Mucosa of rectum (tissue), 2 donors: ENCODE measurements at regions not wholly inside any gene's neighbourhood (a gene's known extent, or its start where the extent isn't known, plus 50 kb on each side); places are given as distances from the start of the nearest gene placed in this dataset.

ENCODE experiments used
- H3K27ac ChIP-seq, 2 donors: one replicate each; pipeline ENCODE4 v1.7.0; 2013; ENCODE audit warnings: inconsistent platforms in 2 of 2, low read depth in 2 of 2, low read length in 2 of 2
- H3K27me3 ChIP-seq, 2 donors: one replicate each; pipeline ENCODE4 v1.7.0; 2013; ENCODE audit warnings: low read length in 2 of 2; ENCODE audit not compliant: control insufficient read depth in 2 of 2, insufficient read depth in 2 of 2
- H3K36me3 ChIP-seq, 2 donors: one replicate each; pipeline ENCODE4 v1.7.0; 2013; ENCODE audit warnings: low read length in 2 of 2; ENCODE audit not compliant: control insufficient read depth in 2 of 2, insufficient read depth in 2 of 2
- H3K4me1 ChIP-seq, 2 donors: one replicate each; pipeline ENCODE4 v1.7.0; 2013; ENCODE audit warnings: low read length in 2 of 2, mild to moderate bottlenecking in 1 of 2; ENCODE audit not compliant: control insufficient read depth in 2 of 2, insufficient read depth in 2 of 2
- H3K4me3 ChIP-seq, 2 donors: one replicate each; pipeline ENCODE4 v1.7.0; 2013; ENCODE audit warnings: low read length in 2 of 2
- H3K9ac ChIP-seq, 2 donors: one replicate each; pipeline ENCODE4 v1.7.0; 2013; ENCODE audit warnings: low read length in 2 of 2, low read depth in 1 of 2, mild to moderate bottlenecking in 1 of 2
- H3K9me3 ChIP-seq, 2 donors: one replicate each; pipeline ENCODE4 v1.7.0; 2013; ENCODE audit warnings: low read length in 2 of 2; ENCODE audit not compliant: control insufficient read depth in 2 of 2
- donor health status: healthy.
- donor health status: Normal muscosa, but diverticular disease.

- Histone ChIP-seq H3K27ac (no peak overlapping the region), H3K4me1 (no peaks in the 10 kb centered on the region)
Observed at GRCh38 chr2:15801439-15801838, 138.9 kb upstream of the MYCN start.

GRCh38 chr2:15801904-15802303 lies 138.4 kb upstream of the MYCN start:
- H3K27me3 ChIP-seq, result no peaks in the 10 kb centered on the region
- H3K4me1 ChIP-seq, result no peaks in the 10 kb centered on the region
- H3K27ac ChIP-seq, result no peak overlapping the region
- H3K4me3 ChIP-seq, result no peak overlapping the region
- H3K9ac ChIP-seq, result no peak overlapping the region
- H3K9me3 ChIP-seq, result no peaks in the 10 kb centered on the region
- no peaks in the 10 kb centered on the region for H3K36me3 ChIP-seq

More at GRCh38 chr2:15801439-15801838, 138.9 kb upstream of the MYCN start:
- H3K27me3 ChIP-seq, result no peaks in the 10 kb centered on the region
- no peak overlapping the region for H3K9ac ChIP-seq
- no peaks in the 10 kb centered on the region for H3K9me3 ChIP-seq
- no peaks in the 10 kb centered on the region for H3K36me3 ChIP-seq
- H3K4me3 ChIP-seq, result no peak overlapping the region

- H3K27me3 ChIP-seq, result no peaks in the 10 kb centered on the region
- H3K9ac ChIP-seq, result no peak overlapping the region
- no peak overlapping the region for H3K27ac ChIP-seq
- H3K4me3 ChIP-seq, result no peak overlapping the region
- no peaks in the 10 kb centered on the region for H3K36me3 ChIP-seq
- H3K9me3 ChIP-seq, result no peaks in the 10 kb centered on the region
- H3K4me1 ChIP-seq, result no peaks in the 10 kb centered on the region
Observed at GRCh38 chr2:15802657-15803542, 137.4 kb upstream of the MYCN start.

GRCh38 chr2:15803543-15804245 lies 136.7 kb upstream of the MYCN start:
- Histone ChIP-seq H3K27me3 (no peaks in the 10 kb centered on the region), H3K4me1 (no peaks in the 10 kb centered on the region), H3K27ac (no peak overlapping the region), H3K36me3 (no peaks in the 10 kb centered on the region), H3K9ac (no peak overlapping the region), H3K9me3 (no peaks in the 10 kb centered on the region), H3K4me3 (no peak overlapping the region)

GRCh38 chr2:15804246-15804619 lies 136.1 kb upstream of the MYCN start:
- H3K27me3 ChIP-seq, result no peaks in the 10 kb centered on the region
- no peaks in the 10 kb centered on the region for H3K36me3 ChIP-seq
- H3K27ac ChIP-seq, result no peak overlapping the region
- H3K9me3 ChIP-seq, result no peaks in the 10 kb centered on the region
- no peak overlapping the region for H3K4me3 ChIP-seq
- H3K9ac ChIP-seq, result no peak overlapping the region
- H3K4me1 ChIP-seq, result no peaks in the 10 kb centered on the region

GRCh38 chr2:15804691-15805090 lies 135.7 kb upstream of the MYCN start:
- Histone ChIP-seq H3K9me3 (no peaks in the 10 kb centered on the region), H3K36me3 (no peaks in the 10 kb centered on the region)

GRCh38 chr2:15805206-15805605 lies 135.1 kb upstream of the MYCN start:
- Histone ChIP-seq H3K27me3 (no peaks in the 10 kb centered on the region), H3K36me3 (no peaks in the 10 kb centered on the region), H3K9me3 (no peaks in the 10 kb centered on the region), H3K4me3 (no peak overlapping the region), H3K9ac (no peak overlapping the region), H3K4me1 (no peaks in the 10 kb centered on the region), H3K27ac (no peak overlapping the region)

More at GRCh38 chr2:15804691-15805090, 135.7 kb upstream of the MYCN start:
- Histone ChIP-seq H3K4me3 (no peak overlapping the region), H3K9ac (no peak overlapping the region), H3K27ac (no peak overlapping the region), H3K27me3 (no peaks in the 10 kb centered on the region), H3K4me1 (no peaks in the 10 kb centered on the region)

- H3K9ac ChIP-seq, result no peak overlapping the region
- no peak overlapping the region for H3K27ac ChIP-seq
- H3K36me3 ChIP-seq, result no peaks in the 10 kb centered on the region
- no peak overlapping the region for H3K4me3 ChIP-seq
- no peaks in the 10 kb centered on the region for H3K4me1 ChIP-seq
- no peaks in the 10 kb centered on the region for H3K27me3 ChIP-seq
- no peaks in the 10 kb centered on the region for H3K9me3 ChIP-seq
Observed at GRCh38 chr2:15805772-15806171, 134.6 kb upstream of the MYCN start.

DNA sequence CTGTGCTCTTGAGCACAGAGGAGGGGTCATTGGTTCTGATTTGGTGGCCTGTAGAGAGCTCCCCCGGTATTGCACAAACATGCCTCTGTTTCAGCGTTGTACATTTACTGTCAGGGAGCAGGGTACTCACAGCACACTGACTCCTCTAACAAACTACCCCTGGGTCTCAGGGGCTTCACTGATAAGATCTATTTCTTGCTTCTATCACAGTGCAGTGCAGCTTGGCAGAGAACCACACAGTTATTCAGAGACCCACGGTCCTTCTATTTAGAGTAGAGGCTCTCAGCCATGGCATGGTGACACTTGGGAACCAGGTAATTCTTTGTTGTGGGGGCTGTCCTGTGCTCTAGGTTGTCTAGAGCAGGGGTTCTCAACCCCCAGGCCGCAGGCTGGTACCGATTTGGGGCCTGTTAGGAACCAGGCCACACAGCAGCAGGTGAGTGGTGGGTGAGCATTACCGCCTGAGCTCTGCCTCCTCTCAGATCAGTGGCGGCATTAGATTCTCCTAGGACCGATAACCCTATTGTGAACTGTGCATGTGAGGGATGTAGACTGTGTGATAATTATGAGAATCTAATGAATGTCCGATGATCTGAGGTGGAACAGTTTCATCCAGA lies 133.4 kb upstream of the MYCN start:
- H3K36me3 ChIP-seq, result no peaks in the 10 kb centered on the region
- no peaks in the 10 kb centered on the region for H3K9me3 ChIP-seq
- H3K4me1 ChIP-seq, result no peaks in the 10 kb centered on the region
- no peak overlapping the region for H3K9ac ChIP-seq
- no peak overlapping the region for H3K4me3 ChIP-seq
- no peak overlapping the region for H3K27ac ChIP-seq
- no peaks in the 10 kb centered on the region for H3K27me3 ChIP-seq
